Chondrocyte (in vitro differentiated cells): ENCODE measurements at regions not wholly inside any gene's neighbourhood (a gene's known extent, or its start where the extent isn't known, plus 50 kb on each side); places are given as distances from the start of the nearest gene placed in this dataset.

Source experiments
- DNase-seq: peaks from one replicate; pipeline ENCODE4 v3.0.0; 2021; ENCODE audit warnings: mixed read lengths, low spot score
- H3K27ac Mint-ChIP-seq: one replicate; pipeline ENCODE4 v1.8.0; 2021; ENCODE audit warnings: mild to moderate bottlenecking, moderate library complexity, mixed read lengths; ENCODE audit not compliant: unreplicated experiment
- H3K27me3 Mint-ChIP-seq: 2 replicates; pipeline ENCODE4 v1.8.0; 2021; ENCODE audit warnings: low read depth, mixed read lengths
- H3K36me3 Mint-ChIP-seq: 2 replicates; pipeline ENCODE4 v1.8.0; 2021; ENCODE audit warnings: low read depth, mixed read lengths
- H3K4me1 Mint-ChIP-seq: 2 replicates; pipeline ENCODE4 v1.8.0; 2021; ENCODE audit warnings: low read depth, mild to moderate bottlenecking, mixed read lengths
- H3K4me3 Mint-ChIP-seq: one replicate; pipeline ENCODE4 v1.8.0; 2021; ENCODE audit warnings: mild to moderate bottlenecking, moderate library complexity, mixed read lengths; ENCODE audit not compliant: unreplicated experiment
- H3K9me3 Mint-ChIP-seq: 2 replicates; pipeline ENCODE4 v1.8.0; 2021; ENCODE audit warnings: low read depth, mixed read lengths
- CTCF ChIP-seq: fragments of 200-600 bp; sonication (generic); IDR thresholded peaks from 2 replicates; pipeline ENCODE4 v1.5.0; 2021; ENCODE audit warnings: antibody characterized with exemption, mild to moderate bottlenecking, moderate library complexity

GRCh38 chr13:19057588-19058340 is 123.9 kb downstream of the TUBA3C start:
- Mint-ChIP-seq H3K27me3 (no peaks in the 10 kb centered on the region), H3K9me3 (peaks cover 45% of the 10 kb centered on the region), H3K4me3 (no peak overlapping the region), H3K4me1 (no peaks in the 10 kb centered on the region), H3K27ac (no peak overlapping the region), H3K36me3 (no peaks in the 10 kb centered on the region)
- TF ChIP-seq CTCF: no peak
- no peak for DNase-seq

GRCh38 chr13:19056984-19057490 is 124.6 kb downstream of the TUBA3C start:
- Mint-ChIP-seq H3K4me1 (no peaks in the 10 kb centered on the region), H3K27me3 (no peaks in the 10 kb centered on the region), H3K36me3 (no peaks in the 10 kb centered on the region), H3K9me3 (peaks cover 47% of the 10 kb centered on the region), H3K27ac (no peak overlapping the region), H3K4me3 (no peak overlapping the region)
- no peak for TF ChIP-seq CTCF
- DNase-seq: no peak

GRCh38 chr13:19056355-19056880 is 125.2 kb downstream of the TUBA3C start:
- Mint-ChIP-seq H3K36me3 (no peaks in the 10 kb centered on the region), H3K4me1 (no peaks in the 10 kb centered on the region), H3K27me3 (no peaks in the 10 kb centered on the region), H3K27ac (no peak overlapping the region), H3K9me3 (peaks cover 53% of the 10 kb centered on the region), H3K4me3 (no peak overlapping the region)
- TF ChIP-seq CTCF: no peak
- no peak for DNase-seq

GRCh38 chr13:19055611-19056010 is 126.0 kb downstream of the TUBA3C start:
- no peak overlapping the region for H3K27ac Mint-ChIP-seq
- DNase-seq: no peak
- no peak for TF ChIP-seq CTCF
- H3K4me3 Mint-ChIP-seq: no peak overlapping the region
- H3K36me3 Mint-ChIP-seq: no peaks in the 10 kb centered on the region
- peaks cover 57% of the 10 kb centered on the region for H3K9me3 Mint-ChIP-seq
- no peaks in the 10 kb centered on the region for H3K27me3 Mint-ChIP-seq
- no peaks in the 10 kb centered on the region for H3K4me1 Mint-ChIP-seq

GRCh38 chr13:19053561-19053960 is 128.1 kb downstream of the TUBA3C start:
- Mint-ChIP-seq H3K4me3 (no peak overlapping the region), H3K27ac (no peak overlapping the region), H3K36me3 (no peaks in the 10 kb centered on the region), H3K9me3 (peaks cover 53% of the 10 kb centered on the region), H3K27me3 (no peaks in the 10 kb centered on the region), H3K4me1 (no peaks in the 10 kb centered on the region)
- no peak for TF ChIP-seq CTCF
- DNase-seq: no peak
